Left kidney (tissue), 1 donor: ENCODE measurements at regions not wholly inside any gene's neighbourhood (a gene's known extent, or its start where the extent isn't known, plus 50 kb on each side); places are given as distances from the start of the nearest gene placed in this dataset.
"Not testable (repeated sequence)": the region's sequence is repeated elsewhere in the genome, so short reads cannot be mapped to it uniquely, and the experiment has no call there.

Experiments used
- DNase-seq: peaks from one replicate; pipeline ENCODE4 v3.0.0-alpha.2; 2013

GRCh38 chr2:175755656-175756386, 246.2 kb downstream of the LNPK start:
- DNase-seq, result no peak

- no peak for DNase-seq
Measured at GRCh38 chr2:175755169-175755568, 246.9 kb downstream of the LNPK start.

GRCh38 chr2:175750195-175750594, 251.9 kb downstream of the LNPK start:
- no peak for DNase-seq

- no peak for DNase-seq
Measured at GRCh38 chr2:175745911-175746310, 256.2 kb downstream of the LNPK start.

GRCh38 chr2:175744000-175744399, 258.1 kb downstream of the LNPK start:
- no peak for DNase-seq

GRCh38 chr2:175743011-175743410, 259.1 kb downstream of the LNPK start:
- DNase-seq, result no peak

GRCh38 chr2:175742367-175742766, 259.7 kb downstream of the LNPK start:
- no peak for DNase-seq

GRCh38 chr2:175741164-175741563, 260.9 kb downstream of the LNPK start:
- no peak for DNase-seq

GRCh38 chr2:175737722-175738361, 264.2 kb downstream of the LNPK start:
- no peak for DNase-seq

GRCh38 chr2:175734686-175735085, 267.4 kb downstream of the LNPK start:
- DNase-seq, result no peak

- no peak for DNase-seq
Measured at GRCh38 chr2:175732531-175732930, 269.5 kb downstream of the LNPK start.

- DNase-seq, result no peak
Measured at GRCh38 chr2:175730050-175730449, 272.0 kb downstream of the LNPK start.

GRCh38 chr2:175729049-175729706, 272.9 kb downstream of the LNPK start:
- no peak for DNase-seq

GRCh38 chr2:175728032-175728431, 274.0 kb downstream of the LNPK start:
- DNase-seq, result no peak

- DNase-seq, result no peak
Measured at GRCh38 chr2:175726223-175726622, 275.8 kb downstream of the LNPK start.

- DNase-seq, result no peak
Measured at GRCh38 chr2:175709248-175709647, 292.8 kb downstream of the LNPK start.

GRCh38 chr2:175707322-175707721, 294.7 kb downstream of the LNPK start:
- no peak for DNase-seq

- not testable (repeated sequence) for DNase-seq
Measured at GRCh38 chr2:175704568-175704967, 297.5 kb downstream of the LNPK start.

- no peak for DNase-seq
Measured at GRCh38 chr2:175698061-175698460, 304.0 kb downstream of the LNPK start.

- peak; percentile 81 for DNase-seq
Measured at GRCh38 chr2:175690113-175690837, 311.8 kb downstream of the LNPK start.

GRCh38 chr2:175688243-175688642, 313.8 kb downstream of the LNPK start:
- DNase-seq, result no peak

- no peak for DNase-seq
Measured at GRCh38 chr2:175687465-175687864, 314.6 kb downstream of the LNPK start.

GRCh38 chr2:175686002-175686401, 316.1 kb downstream of the LNPK start:
- DNase-seq, result no peak
